ENCODE measurements at regions not wholly inside any gene's neighbourhood (a gene's known extent, or its start where the extent isn't known, plus 50 kb on each side); places are given as distances from the start of the nearest gene placed in this dataset.

DNA sequence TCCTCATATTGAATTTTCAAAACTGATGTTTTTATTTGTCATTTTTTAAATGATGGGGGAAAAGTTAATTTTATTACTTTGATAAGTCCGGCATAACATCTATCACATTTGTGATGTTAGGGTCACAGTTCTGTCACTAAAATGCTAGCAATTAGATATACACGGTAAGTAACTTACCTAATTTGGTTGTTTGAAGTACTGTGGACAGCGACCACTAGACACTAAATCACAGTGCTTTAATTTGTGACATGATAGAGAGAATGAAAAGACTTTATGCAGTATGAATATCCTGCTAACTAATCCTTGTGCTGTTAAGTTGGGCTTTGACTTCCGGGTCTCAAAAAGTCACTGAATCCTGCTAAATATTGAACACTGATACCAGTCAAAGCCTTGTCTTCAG is 857.3 kb upstream of the KCND2 start:
- no peak for DNase-seq (ENCODE audit: low read depth)

DNA sequence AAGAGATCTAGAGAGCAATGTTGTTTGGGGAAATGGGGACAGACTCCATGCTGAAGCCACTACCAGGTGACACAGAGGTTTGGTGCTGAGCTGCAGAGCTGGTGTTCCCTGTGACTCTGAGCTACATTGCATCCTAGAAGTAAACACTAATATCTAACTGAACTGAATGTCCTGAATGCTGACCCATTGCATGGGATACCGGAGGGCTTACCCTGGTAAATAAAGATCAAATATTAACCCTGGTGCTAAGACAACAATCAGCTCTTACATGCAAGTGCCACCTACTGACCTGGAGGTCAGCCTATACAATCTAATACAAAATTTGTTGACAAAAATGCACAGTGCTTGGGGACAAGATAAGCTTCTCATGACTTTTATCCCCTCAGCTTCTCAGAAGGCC is 851.3 kb upstream of the KCND2 start:
- DNase-seq (ENCODE audit: low read depth): no peak

DNA sequence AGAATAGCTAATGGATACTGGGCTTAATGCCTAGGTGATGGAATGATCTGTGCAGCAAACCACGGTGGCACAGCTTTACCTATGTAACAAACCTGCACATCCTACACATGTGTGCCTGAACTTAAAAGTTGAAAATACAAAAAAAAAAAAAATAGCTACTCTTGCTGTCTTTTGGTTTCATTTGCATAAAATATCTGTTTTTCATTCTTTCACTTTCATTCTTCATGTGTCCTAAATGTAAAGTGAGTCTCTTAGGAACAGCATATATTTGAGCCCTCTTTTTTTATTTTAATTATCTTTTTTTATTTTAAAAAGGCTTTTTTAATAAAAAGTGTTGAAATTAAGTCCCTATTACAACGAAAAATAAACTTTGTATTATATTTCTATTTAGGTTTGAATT is 836.1 kb upstream of the KCND2 start:
- DNase-seq (ENCODE audit: low read depth): no peak

DNA sequence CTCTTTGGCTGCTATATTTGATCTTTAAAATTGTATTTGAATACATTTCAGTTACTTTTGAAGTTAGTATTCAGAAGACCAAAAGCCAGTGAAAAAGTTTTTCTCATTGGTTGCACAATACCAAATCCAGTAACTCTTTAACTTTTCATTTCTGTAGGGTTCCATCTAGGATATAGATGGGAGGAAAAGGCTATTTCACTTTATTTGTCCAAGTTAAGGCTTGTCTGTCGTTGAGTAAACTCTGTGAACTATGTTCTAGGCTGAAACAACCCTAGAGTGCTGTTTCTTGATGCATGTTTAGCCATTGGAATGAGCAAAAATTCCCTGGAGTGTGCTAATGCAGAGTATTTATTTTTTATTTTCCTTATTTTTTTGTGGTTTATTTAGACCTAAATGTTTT is 834.7 kb upstream of the KCND2 start:
- no peak for DNase-seq (ENCODE audit: low read depth)

GRCh38 chr7:119439192-119439591 is 833.8 kb upstream of the KCND2 start:
- no peak for DNase-seq (ENCODE audit: low read depth)

DNA sequence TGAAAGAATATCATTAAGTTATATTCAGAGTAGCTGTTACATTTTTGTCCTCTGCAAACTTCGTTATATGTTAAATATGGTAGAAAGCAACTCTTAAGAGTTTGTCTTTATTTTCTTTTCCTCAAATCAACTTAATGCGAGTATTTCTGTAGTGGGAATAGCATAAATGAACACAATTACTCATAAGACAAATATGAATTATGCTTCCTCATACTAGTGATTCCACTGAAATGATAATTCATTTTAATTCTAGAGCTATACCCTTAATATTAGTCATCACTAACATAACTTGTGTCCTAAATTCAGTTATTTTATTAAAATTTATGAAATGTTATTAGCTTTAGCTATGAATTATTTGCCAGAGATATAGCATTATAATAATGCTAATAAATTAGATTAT is 820.6 kb upstream of the KCND2 start:
- DNase-seq (ENCODE audit: low read depth): no peak

- no peak for DNase-seq (ENCODE audit: low read depth)
Observed at GRCh38 chr7:119465798-119466305, 807.1 kb upstream of the KCND2 start.

DNA sequence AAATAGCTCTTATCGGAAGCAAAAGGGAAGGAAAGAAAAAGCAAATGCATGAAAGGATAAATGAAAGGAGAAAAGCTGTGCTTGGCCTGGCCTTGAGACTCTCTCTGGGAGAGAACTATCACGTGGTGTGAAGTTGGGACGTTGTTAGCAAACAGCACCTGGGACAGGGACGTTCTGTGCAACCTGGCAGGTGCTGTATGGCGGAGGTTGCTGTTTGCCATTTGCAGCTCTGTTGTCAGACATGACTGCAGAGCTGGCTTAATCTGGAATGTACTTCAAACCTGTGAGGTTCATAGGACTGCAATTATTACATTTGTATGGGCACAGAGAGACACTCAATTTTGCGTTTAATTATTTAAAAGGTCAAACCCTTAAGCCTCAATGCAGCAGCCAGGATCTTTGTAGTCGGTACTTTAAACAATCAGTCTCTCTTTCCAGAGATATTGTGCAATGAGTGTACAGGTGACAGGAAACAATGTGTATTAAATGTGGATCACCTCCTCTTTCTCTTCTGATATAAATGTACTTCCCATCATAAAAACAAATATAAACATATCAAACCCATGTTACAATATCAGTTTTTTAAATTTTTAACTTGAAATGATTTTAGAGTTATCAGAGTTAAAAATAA is 800.5 kb upstream of the KCND2 start:
- DNase-seq (ENCODE audit: low read depth): no peak

GRCh38 chr7:119482209-119482608 is 790.8 kb upstream of the KCND2 start:
- peak; percentile 3 for DNase-seq (ENCODE audit: low read depth)

GRCh38 chr7:119482671-119483070 is 790.3 kb upstream of the KCND2 start:
- DNase-seq (ENCODE audit: low read depth): no peak

GRCh38 chr7:119483364-119483763 is 789.6 kb upstream of the KCND2 start:
- no peak for DNase-seq (ENCODE audit: low read depth)

DNA sequence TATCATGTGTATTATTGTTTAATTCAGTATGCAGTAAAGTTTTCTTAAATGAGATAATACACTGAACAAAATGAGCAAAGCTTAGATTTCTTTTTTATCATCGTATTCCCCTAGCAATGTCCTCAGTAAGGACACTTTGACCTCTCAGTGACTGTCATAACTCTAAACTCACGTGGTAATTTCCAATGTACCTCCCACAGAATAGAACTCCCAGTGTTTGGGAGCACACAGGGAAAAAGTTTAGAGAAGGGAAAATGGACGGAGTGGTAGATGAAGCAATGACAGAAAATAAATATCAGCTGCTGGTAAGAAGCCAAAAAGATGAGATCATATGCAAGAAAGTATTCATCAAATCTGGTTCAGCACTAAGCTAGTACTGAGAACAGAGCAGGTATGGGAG is 758.6 kb upstream of the KCND2 start:
- no peak for DNase-seq (ENCODE audit: low read depth)

DNA sequence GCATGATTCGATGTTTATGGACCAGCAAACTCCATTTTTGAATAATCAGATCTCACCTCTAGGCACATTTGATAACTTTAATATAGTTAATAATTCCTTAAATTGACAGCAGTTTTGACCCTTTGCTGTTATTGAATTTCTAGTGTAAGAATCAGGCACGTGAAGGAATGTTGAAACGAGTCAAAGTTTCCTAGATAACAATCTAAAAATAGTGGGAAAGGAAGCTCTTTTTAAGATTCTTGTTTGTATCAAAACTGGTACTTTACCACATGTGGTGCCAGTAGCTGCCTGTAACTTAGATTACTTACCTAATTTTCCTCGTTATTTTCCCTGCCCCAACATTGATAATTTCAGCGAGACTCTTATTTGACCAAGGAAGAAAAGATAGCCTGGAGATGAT is 757.8 kb upstream of the KCND2 start:
- no peak for DNase-seq (ENCODE audit: low read depth)

- DNase-seq (ENCODE audit: low read depth): no peak
Observed at GRCh38 chr7:119515962-119516361, 757.0 kb upstream of the KCND2 start.

DNA sequence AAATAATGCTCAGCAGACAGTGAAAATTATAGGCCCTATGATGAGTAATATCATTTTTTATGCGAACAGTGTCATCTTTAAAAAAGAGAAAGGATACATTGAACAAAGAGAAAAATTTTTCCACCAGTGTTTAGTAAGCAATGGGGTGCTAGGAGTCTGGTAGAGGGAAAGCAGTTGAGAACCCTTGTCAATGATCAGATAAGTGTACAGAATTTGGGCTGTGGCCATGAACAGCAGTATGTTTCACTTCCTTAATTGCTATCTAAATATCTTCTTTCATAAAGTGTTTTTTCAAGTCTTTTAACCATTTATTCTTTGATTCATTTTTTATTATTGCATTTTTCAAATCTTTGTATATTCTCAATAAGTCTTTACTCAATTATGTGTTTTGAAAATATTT is 750.7 kb upstream of the KCND2 start:
- DNase-seq (ENCODE audit: low read depth): no peak

- DNase-seq (ENCODE audit: low read depth): no peak
Observed at GRCh38 chr7:119522698-119523097, 750.3 kb upstream of the KCND2 start.

GRCh38 chr7:119545118-119545517 is 727.9 kb upstream of the KCND2 start:
- DNase-seq (ENCODE audit: low read depth): peak; percentile 78

DNA sequence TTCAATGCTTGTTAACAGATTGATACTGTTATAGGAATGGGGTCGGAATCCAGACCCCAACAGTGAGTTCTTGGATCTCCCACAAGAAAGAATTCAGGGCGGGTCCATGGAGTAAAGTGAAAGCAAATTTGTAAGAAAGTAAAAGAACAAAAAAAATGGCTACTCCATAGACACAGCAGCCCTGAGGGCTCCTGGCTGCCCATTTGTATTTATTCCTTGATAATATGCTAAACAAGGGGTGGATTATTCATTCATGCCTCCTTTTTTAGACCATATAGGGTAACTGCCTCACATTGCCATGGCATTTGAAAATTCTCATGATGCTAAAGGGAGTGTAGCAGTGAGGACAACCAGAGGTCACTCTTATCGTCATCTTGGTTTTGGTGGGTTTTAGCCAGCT is 717.2 kb upstream of the KCND2 start:
- no peak for DNase-seq (ENCODE audit: low read depth)

DNA sequence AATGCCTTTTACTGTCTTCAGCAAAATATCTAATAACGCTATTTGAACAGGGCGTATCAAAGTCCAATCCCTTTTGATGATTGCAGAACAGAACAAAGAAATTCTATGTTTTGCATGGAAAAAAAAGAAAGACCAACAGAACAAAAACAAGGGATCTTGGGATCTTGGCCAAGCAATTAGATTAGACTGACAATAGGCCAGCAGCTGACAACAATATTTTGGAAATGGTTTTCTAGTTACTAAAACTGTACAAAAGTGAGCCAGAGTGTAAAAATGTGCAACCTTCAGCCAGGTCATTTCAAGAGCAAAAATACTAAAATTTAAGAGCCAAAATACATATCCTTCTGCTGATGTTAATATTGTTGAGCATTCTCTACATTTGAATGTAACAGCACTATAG is 716.5 kb upstream of the KCND2 start:
- no peak for DNase-seq (ENCODE audit: low read depth)

- no peak for DNase-seq (ENCODE audit: low read depth)
Observed at GRCh38 chr7:119561751-119562150, 711.2 kb upstream of the KCND2 start.

DNA sequence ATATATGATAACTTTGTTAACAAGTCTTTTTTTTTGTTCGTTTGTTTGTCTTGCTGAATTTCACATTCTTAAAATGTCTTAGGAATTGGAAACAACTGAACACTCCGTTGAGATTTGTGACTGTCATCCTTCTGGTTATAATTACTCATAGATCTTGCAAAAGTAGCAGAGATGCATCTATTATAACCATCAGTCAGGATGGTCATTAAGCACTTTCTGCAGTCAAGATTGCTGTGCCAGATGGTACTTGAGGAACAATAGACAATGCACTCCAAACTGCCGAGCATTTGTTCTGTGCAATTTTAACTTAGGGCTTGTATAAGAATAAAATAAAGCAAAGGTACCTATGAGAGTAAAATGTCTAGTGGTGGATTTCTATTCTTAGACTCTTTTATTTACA is 710.1 kb upstream of the KCND2 start:
- no peak for DNase-seq (ENCODE audit: low read depth)

- peak; percentile 11 for DNase-seq (ENCODE audit: low read depth)
Observed at GRCh38 chr7:119571666-119572065, 701.3 kb upstream of the KCND2 start.

- DNase-seq (ENCODE audit: low read depth): no peak
Observed at GRCh38 chr7:119572132-119572531, 700.8 kb upstream of the KCND2 start.

- DNase-seq (ENCODE audit: low read depth): no peak
Observed at GRCh38 chr7:119572541-119572940, 700.4 kb upstream of the KCND2 start.

Measured in renal cortical epithelial cell (primary cell).